ENCODE measurements at regions not wholly inside any gene's neighbourhood (a gene's known extent, or its start where the extent isn't known, plus 50 kb on each side); places are given as distances from the start of the nearest gene placed in this dataset.

DNA sequence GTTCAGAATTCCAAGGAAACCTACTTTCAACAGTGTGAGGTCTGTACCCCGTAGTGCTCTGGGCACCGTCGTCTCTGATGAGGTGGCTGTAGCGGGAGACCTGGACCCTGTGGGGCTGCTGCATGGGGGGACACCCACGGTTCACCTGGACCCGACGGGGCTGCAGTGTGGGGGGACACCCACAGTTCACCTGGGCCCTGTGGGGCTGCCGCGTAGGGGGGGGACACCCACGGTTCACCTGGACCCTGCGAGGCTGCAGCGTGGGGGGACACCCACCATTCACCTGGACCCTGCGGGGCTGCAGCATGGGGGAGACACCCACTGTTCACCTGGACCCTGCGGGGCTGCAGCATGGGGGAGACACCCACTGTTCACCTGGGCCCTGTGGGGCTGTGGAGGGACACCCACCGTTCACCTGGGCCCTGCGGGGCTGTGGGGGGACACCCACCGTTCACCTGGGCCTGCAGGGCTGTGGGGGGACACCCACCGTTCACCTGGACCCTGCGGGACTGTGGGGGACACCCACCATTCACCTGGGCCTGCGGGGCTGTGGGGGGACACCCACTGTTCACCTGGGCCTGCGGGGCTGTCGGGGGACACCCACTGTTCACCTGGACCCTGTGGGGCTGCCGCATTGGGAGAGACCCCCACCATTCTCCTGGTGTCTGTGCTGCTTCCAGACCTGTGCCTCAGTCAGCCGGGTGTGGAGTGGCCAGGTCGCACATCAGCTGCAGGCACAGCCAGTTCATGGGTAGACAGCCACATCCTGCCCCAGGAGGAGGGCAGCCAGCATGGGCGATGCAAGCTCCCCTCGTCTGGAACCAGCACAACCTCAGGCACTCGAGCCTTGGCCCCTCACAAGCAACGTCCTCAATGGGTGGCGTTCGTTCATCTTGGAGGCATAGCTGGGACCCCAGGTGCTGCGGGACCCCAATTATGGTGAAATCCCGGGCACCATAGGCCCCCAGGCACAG lies 114.5 kb downstream of the TMEM18 start:
- H3K36me3 ChIP-seq (ENCODE audit: low read depth, low read length): no peaks in the 10 kb centered on the region
- H2AFZ ChIP-seq (ENCODE audit: low read length): no peak overlapping the region
- H3K4me2 ChIP-seq (ENCODE audit: low read length): no peak overlapping the region
- DNase-seq (no peak), ATAC-seq (no peak)
- H3K27ac ChIP-seq (ENCODE audit: low read length): no peak overlapping the region
- TF ChIP-seq, protein P1, sequence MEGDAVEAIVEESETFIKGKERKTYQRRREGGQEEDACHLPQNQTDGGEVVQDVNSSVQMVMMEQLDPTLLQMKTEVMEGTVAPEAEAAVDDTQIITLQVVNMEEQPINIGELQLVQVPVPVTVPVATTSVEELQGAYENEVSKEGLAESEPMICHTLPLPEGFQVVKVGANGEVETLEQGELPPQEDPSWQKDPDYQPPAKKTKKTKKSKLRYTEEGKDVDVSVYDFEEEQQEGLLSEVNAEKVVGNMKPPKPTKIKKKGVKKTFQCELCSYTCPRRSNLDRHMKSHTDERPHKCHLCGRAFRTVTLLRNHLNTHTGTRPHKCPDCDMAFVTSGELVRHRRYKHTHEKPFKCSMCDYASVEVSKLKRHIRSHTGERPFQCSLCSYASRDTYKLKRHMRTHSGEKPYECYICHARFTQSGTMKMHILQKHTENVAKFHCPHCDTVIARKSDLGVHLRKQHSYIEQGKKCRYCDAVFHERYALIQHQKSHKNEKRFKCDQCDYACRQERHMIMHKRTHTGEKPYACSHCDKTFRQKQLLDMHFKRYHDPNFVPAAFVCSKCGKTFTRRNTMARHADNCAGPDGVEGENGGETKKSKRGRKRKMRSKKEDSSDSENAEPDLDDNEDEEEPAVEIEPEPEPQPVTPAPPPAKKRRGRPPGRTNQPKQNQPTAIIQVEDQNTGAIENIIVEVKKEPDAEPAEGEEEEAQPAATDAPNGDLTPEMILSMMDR (conservative IDR thresholded peaks at IDR 0.05; ENCODE audit: low read depth, low read length): no peak
- TF ChIP-seq EZH2phosphoT487 (IDR thresholded peaks at IDR 0.05; ENCODE audit: borderline replicate concordance, low read length) (no peak), EZH2 (IDR thresholded peaks at IDR 0.05; ENCODE audit: low read length, unreplicated experiment) (no peak)
- no peaks in the 10 kb centered on the region for H4K20me1 ChIP-seq (ENCODE audit: low read length)
- no peaks in the 10 kb centered on the region for H3K79me2 ChIP-seq (ENCODE audit: low read length)
- peaks cover 11% of the 10 kb centered on the region for H3K4me1 ChIP-seq (ENCODE audit: insufficient read depth, low read length)
- H3K9ac ChIP-seq (ENCODE audit: low read length): no peak overlapping the region
- ChIA-PET POLR2A (ENCODE audit: unreplicated experiment) (no interaction called here), CTCF (no interaction called here)
- no peaks in the 10 kb centered on the region for H3K9me2 ChIP-seq (replicated peaks; ENCODE audit: low read length)
- no TSS peak for BruUV-seq (replicated peaks)
- peaks cover 33% of the 10 kb centered on the region for H3K27me3 ChIP-seq (ENCODE audit: low read length)
- intact Hi-C loops (cut with micrococcal nuclease): no loop called here
- no peaks in the 10 kb centered on the region for H3K9me3 ChIP-seq (ENCODE audit: low read length)
- H3F3A ChIP-seq (ENCODE audit: low read length, unreplicated experiment): no peaks in the 10 kb centered on the region
- H3K4me3 ChIP-seq (ENCODE audit: low read length): no peak overlapping the region

- H2AFZ ChIP-seq (ENCODE audit: low read length): peak overlapping the region; percentile 27; the same call in 1 of the 2 replicates
- H3K36me3 ChIP-seq (ENCODE audit: low read depth, low read length): no peaks in the 10 kb centered on the region
- H3K9me3 ChIP-seq (ENCODE audit: low read length): no peaks in the 10 kb centered on the region
- no peaks in the 10 kb centered on the region for H4K20me1 ChIP-seq (ENCODE audit: low read length)
- no peaks in the 10 kb centered on the region for H3F3A ChIP-seq (ENCODE audit: low read length, unreplicated experiment)
- DNase-seq (peak; percentile 6), ATAC-seq (no peak)
- H3K4me2 ChIP-seq (ENCODE audit: low read length): peak overlapping the region; percentile 7; the same call in 1 of the 2 replicates
- CTCF ChIA-PET: no interaction called here
- no peak overlapping the region for H3K9ac ChIP-seq (ENCODE audit: low read length)
- H3K79me2 ChIP-seq (ENCODE audit: low read length): no peaks in the 10 kb centered on the region
- no peaks in the 10 kb centered on the region for H3K9me2 ChIP-seq (replicated peaks; ENCODE audit: low read length)
- H3K27me3 ChIP-seq (ENCODE audit: low read length): peaks cover 61% of the 10 kb centered on the region
- POLR2A ChIA-PET (ENCODE audit: unreplicated experiment): no interaction called here
- no peak overlapping the region for H3K4me3 ChIP-seq (ENCODE audit: low read length)
- intact Hi-C loops (cut with micrococcal nuclease): no loop called here
- BruUV-seq (replicated peaks): no TSS peak
- H3K27ac ChIP-seq (ENCODE audit: low read length): no peak overlapping the region
- TF ChIP-seq EZH2phosphoT487 (IDR thresholded peaks at IDR 0.05; ENCODE audit: borderline replicate concordance, low read length): no peak
- no peak for TF ChIP-seq EZH2 (IDR thresholded peaks at IDR 0.05; ENCODE audit: low read length, unreplicated experiment)
- TF ChIP-seq, protein P1 (conservative IDR thresholded peaks at IDR 0.05; ENCODE audit: low read depth, low read length): no peak
- H3K4me1 ChIP-seq (ENCODE audit: insufficient read depth, low read length): peaks cover 3% of the 10 kb centered on the region; the same call in 1 of the 2 replicates
These were observed 118.3 kb downstream of the TMEM18 start for GRCh38 chr2:558879-559278.

- intact Hi-C loops (cut with micrococcal nuclease): no loop called here
- Histone ChIP-seq H3F3A (ENCODE audit: low read length, unreplicated experiment) (no peaks in the 10 kb centered on the region), H4K20me1 (ENCODE audit: low read length) (no peaks in the 10 kb centered on the region), H3K4me3 (ENCODE audit: low read length) (no peak overlapping the region), H3K36me3 (ENCODE audit: low read depth, low read length) (no peaks in the 10 kb centered on the region), H3K27ac (ENCODE audit: low read length) (no peak overlapping the region), H3K4me1 (ENCODE audit: insufficient read depth, low read length) (peaks cover 3% of the 10 kb centered on the region; the same call in 1 of the 2 replicates), H2AFZ (ENCODE audit: low read length) (no peak overlapping the region), H3K9me2 (replicated peaks; ENCODE audit: low read length) (no peaks in the 10 kb centered on the region), H3K9me3 (ENCODE audit: low read length) (no peaks in the 10 kb centered on the region), H3K27me3 (ENCODE audit: low read length) (peaks cover 67% of the 10 kb centered on the region), H3K79me2 (ENCODE audit: low read length) (no peaks in the 10 kb centered on the region), H3K4me2 (ENCODE audit: low read length) (no peak overlapping the region), H3K9ac (ENCODE audit: low read length) (no peak overlapping the region)
- BruUV-seq (replicated peaks): no TSS peak
- ChIA-PET CTCF (no interaction called here), POLR2A (ENCODE audit: unreplicated experiment) (no interaction called here)
- DNase-seq: no peak
- ATAC-seq: no peak
- TF ChIP-seq EZH2 (IDR thresholded peaks at IDR 0.05; ENCODE audit: low read length, unreplicated experiment) (no peak), EZH2phosphoT487 (IDR thresholded peaks at IDR 0.05; ENCODE audit: borderline replicate concordance, low read length) (no peak)
- TF ChIP-seq, protein P1 (conservative IDR thresholded peaks at IDR 0.05; ENCODE audit: low read depth, low read length): no peak
These were observed 118.9 kb downstream of the TMEM18 start for GRCh38 chr2:558302-558642.

All from PC-3 (cell line).